NCI-H2196 treated with DMSO at 0.1 percent for 48 hours (cell line): ENCODE measurements at regions not wholly inside any gene's neighbourhood (a gene's known extent, or its start where the extent isn't known, plus 50 kb on each side); places are given as distances from the start of the nearest gene placed in this dataset.

Source experiments
- DNase-seq: peaks from one replicate; lab custom pipeline; 2025; ENCODE audit not compliant: unreplicated experiment; lab: John Stamatoyannopoulos, UW

DNA sequence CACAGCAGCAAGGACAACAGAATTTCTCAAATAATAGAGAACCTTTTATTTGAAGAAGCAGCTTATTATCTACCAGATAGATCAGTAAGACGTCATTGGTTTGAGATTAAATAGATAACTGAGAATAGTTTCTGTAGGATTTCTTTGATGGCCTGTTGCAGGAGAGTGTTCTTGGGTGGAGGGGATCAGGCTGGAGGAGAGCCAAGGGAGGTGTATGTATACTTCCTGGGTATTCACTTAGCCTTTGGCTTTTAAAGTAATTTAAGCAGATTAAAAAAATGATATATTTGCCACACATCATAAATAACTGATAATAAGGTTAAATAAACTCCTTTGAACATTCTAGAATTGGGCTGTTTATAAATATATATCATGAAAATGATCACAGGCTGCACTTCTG lies 486.1 kb upstream of the IGFBP3 start:
- DNase-seq, result no peak

DNA sequence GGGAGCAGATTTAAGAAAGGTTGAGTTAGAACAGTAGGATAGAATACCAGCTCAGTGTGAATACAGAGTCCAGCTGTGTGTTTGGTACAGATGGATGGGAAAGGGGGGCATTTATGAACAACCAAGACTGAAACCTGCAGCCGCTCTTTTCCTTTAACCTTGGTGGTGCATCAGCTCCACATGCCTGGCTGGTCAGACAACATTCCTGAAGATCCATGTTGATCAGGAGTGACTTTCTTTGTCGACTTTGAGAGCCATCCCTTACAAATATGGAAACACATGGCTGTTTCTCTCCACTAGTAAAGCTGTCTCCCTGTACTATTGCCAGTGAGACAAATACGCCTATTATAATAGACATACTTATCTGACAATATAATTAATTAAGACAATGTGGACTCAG lies 476.5 kb upstream of the IGFBP3 start:
- DNase-seq, result no peak

DNA sequence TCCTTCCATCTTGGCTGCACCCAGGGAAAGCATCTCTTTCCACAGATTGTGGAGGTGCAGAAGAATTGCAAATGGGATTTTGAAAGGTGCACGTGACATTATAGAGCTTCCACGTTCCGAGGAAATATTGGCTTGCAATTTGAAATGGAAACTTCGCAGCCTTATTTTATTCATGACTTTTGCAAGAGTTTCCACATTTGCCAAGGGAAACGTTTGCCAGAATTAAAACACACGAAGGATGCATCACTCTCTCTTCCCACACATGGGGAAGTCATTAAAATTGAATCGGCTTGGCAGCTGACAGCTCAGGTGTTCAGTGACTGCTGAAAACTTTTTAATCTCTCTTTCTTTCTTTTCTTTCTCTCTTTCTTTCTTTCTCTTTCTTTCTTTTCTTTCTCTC lies 475.4 kb upstream of the IGFBP3 start:
- DNase-seq, result no peak

DNA sequence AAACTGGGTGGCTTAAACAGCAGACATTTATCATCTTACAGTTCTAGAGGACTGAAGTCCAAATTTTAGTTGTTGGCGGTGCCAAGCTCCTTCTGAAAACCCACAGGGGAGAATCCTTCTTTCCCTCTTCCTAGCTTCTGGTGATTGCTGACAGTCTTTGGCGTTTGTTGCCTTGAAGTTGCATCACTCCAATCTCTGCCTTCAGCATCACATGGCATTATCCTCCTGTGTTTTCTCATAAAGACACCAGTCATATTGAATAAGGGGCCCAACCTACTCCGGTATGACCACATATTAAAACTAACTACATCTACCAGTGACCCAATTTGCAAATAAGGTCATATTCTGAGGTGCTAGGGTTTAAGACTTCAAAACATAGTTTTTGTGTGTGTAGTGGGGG lies 472.1 kb upstream of the IGFBP3 start:
- no peak for DNase-seq

DNA sequence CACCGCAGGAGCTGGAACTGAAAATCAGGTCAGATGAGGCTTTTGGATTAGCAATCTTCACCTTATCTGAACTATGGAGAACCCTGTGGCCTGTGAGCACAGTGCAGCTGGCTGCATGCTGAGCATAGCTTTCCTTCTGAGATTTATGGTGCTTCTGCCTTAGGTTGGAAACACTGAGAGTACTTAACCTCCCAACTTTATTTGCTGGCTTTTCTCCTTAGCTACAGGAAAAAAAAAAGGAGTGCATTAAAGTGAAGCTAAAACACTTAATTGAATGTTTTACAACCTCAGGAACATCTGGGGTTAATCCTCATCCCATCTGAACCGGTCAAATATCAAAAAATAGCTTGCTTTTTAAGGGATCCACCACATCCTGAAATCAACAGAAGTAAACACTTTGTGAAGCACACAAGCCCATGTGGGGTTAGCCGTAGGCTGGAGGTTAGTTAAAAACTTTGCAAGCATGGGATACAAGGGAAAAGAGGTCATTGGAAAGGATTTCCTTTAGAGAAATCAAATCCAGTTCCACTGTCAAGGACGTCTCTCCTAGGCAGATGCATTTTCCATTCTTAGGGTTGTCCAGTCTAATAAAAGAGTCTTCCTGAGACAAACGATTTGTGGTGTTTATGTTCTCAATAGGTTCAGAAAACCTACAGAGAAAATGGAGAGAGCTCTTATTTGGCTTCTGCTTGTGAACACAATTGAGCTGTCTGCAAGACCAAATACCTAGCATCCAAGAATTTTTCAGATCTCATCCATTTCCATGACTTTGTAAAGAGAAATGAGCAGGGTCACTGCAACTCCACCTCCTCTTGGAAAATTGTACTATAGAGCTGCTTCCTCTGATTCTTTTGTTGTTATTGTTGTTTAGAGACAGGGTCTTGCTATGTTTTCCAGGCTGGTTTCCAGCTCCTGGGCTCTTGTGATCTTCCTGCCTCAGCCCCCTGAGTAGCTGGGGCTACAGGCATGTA lies 470.4 kb upstream of the IGFBP3 start:
- no peak for DNase-seq

DNA sequence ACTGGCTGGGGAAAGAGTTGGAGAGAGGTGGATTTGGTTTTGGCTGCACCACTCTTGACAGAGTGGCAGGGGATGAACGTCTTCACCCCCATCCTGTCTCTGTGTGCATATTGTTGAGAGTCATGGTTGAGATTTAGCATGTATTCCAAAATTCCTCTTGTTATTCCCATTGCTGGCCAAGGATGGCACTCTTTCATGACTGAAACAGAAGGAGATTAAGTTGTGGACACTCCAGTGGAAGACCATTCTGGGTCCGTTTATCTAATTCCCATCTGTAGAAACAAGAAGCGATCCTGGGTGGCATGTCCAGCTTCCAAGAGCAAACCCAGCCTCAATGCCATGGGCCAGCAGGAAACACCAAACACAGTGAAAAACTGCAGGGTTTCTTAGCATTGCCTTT lies 469.0 kb upstream of the IGFBP3 start:
- no peak for DNase-seq

DNA sequence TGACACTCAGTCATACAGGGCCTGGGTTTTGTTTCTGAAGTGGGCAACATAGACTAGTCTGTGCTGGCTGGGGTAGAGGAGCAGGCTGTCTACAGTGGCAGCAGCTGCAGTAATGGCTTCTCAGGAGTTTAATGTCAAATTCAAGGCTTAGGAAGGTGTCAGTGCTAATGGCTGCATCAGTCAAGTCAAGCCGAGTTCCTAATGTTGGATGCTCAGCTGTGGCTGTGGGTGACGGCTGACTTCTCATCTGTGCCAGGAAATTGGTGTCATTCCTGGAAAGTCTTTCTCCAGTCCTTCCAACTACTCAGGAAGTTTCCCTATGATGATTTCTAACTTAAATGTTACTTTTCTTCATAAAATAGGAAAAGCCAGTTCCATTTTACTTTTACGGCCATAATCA lies 468.1 kb upstream of the IGFBP3 start:
- DNase-seq, result no peak

DNA sequence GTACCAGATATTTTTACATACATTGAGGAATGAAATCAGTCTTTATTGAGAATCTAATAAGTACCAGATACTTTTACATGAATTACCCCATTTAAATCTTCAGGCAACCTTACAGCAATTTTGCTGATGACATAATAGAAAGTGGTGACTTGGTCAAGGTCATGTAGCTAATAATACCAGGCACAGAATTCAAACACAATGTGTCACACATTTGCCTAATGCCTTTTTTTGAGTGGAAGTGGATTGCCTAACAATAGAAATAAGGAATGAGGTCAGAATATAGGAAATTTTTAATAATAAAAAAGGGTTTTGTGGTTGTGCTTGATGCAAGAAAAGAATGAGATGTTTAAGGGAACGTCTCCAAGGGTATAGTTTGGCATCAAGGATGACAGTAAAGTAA lies 466.6 kb upstream of the IGFBP3 start:
- no peak for DNase-seq

DNA sequence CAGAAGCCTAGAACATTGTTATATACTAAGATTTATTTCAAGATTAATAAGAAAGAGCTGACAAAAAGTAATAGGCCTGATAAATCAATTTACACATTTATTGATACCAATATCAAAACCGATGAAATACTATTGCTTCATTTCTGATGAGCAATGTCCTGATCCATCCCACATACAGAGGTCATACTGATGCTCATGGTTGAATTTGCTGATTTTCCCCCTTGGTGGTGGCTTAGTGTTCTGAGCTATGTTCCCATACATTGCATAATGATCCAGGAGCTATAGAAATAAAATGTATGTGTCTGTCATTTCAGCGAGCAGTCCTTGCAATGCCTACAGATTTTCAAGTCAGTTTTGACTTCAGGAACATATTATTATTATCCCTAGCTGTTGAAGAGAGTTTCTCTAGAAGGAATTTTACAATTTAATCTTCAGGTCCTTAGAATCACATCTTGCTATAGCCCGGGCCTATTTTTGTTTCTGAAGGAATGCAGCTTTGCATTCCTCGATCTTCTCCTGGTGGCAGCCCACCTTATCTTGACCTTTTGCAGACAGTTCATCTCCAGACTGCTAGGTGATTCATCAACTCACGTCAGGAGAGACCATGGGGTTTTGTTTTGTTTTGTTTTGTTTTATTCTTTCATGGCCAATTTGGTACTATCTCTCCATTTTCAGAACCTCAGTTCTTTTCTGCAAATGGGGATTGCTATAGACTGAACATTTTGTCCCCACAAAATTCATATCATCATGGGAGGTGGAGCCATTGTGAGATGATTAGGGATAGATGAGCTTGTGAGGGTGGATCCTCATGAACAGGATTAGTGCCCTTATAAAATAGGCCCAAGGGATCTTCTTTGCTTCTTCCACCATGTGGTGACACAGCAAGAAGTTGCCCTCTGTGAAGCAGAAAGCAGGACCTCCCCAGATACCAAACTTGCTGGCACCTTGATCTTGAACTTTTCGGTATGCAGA lies 465.6 kb upstream of the IGFBP3 start:
- no peak for DNase-seq

DNA sequence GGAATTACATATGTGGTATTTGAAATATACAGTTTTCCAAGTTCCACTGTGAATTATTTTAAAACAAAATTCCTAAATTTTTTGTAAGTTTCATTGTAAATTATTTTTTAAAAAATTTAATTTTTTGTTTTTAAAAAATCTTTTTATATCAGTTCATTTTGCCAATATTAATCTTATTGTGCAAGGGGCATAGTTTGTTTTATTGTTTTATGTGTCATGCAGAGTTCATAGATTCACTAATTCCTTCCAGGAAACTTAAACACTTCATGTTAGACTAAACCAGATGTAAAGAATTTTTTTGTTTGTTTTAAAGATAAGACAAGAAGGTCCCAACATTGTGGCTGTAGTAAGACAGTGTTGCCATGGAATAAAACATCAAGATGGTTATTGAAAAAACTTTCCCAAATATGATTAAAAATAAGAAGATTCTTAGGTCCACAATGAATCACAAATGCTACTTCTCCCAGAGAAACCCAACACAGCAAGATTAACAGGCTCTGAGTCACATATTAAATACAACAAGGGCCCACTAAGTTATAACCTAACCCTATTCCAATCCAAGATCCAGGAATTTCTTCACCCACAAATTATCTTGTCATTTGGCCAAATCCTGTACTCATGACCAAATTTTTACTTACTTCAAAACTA lies 464.7 kb upstream of the IGFBP3 start:
- no peak for DNase-seq

DNA sequence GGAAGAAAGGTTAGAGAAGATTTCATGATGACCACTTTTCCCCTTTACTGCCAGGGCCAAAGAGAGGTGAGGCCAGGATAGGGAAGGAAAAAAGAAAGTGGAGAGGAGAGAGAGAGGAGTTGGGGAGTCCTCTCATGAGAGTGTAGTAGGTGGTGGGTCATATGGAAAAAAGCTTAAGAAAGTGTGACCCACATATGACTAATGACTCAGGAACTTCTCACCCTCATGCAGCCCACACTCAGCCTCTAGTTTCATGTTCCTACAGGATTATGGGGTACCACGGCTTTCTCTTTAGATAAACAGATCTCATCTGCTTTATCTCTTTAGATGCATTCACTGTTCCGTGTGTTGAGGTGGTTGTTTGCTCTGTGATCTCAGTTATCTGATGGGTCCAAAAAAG lies 462.5 kb upstream of the IGFBP3 start:
- DNase-seq, result no peak

DNA sequence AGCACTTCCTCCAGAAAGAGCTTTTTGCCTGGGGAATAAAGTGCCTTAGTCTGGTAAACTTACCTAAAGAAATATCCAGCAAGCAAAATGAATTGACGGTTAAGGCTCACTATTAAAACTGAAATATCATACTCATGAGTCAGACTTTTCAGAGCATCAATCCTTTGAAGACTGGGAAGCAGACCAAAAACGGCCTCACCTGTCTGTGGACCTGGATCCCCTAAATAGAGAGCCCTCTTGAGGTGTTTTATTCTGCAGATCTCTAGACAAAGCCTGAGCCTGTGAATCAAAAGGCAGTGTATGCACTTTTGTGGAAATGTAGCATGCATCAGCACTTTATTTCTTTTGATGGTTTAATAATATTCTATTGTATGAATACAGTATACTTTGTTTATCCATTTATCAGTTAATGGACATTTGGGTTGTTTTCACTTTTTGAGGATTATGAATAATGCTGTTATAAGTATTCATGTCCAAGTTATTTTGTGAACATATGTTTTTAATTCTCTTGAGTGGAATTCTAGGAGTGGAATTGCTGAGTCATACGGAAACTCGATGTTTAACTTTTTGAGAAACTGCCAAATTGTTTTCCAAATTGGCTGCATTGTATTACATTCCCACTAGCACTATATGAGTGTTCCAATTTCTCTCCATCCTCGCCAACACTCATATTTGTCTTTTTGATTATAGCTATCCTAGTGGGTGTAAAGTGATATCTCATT lies 449.0 kb upstream of the IGFBP3 start:
- DNase-seq, result peak; percentile 12

DNA sequence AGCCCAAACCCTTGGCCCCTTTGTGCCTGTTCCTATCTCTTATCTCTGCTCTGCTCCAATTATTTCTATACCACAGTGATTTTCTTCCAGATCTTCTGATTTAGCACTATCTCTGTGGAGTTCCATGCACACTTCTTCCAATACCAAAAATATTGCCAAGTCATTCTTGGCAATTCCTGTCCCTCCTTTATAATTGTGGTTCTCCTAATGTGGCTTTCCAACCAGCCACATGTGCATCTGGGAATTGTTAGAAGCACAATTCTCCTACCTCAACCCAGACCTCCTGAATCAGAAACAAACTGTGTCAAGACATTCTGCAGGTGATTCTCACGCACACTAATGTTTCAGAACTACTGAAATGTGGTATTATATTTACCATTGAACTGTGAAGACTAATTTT lies 447.8 kb upstream of the IGFBP3 start:
- DNase-seq, result no peak

DNA sequence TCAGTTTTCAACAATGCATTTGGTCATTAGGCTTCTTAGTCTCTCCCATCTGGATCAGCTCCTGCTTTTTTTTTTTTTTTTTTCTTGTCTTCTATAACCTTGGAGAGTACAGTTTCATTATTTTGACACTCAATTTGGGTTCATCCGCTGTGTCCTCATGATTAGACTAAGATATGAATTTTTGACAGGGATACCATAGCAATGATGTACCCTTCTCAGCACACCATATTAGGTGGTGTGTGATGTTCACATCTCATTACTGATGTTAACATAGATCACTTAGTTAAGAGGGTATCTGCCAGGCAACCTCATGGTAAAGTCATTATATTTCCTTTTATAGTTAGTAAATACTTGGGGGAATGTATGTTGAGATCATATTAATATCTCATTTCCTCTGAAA lies 445.5 kb upstream of the IGFBP3 start:
- no peak for DNase-seq

DNA sequence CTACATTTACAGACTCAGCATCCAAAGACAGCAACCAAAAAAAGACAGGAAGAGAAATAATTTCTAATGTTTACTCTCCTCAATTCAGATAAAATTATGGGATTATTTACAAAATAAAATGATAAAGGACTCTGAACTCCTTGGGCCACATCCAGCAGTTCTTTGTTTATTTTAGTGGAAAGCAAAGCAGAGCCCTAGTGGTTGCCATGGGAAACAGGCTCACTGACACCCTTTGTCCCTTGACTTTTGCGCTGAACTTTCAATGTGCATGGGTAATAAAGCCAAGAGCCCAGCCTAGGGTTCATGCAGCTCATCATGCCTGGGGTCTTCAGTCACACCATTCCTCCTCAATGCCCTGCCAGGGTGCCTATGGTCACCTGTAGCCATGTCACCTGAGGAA lies 442.6 kb upstream of the IGFBP3 start:
- no peak for DNase-seq

DNA sequence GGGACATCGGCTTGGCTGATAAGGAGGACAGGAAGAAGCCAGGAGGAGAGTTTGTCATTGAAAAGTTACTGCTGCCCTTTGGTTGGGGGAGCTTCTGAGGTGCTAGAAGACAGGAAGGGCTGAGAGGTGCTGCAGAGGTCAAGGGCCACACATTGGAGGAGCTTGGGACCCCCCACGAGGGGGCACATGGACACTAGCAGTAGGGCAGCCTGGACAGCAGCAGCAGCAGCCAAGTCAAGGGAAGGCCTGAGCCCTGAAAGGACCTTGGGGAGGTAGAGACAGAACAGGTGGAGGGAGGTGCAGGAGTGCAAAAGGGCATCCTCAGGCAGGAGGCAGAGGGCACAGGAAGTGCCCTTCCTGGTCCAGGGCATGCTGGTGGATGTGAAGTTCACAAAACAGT lies 439.7 kb upstream of the IGFBP3 start:
- DNase-seq, result no peak

DNA sequence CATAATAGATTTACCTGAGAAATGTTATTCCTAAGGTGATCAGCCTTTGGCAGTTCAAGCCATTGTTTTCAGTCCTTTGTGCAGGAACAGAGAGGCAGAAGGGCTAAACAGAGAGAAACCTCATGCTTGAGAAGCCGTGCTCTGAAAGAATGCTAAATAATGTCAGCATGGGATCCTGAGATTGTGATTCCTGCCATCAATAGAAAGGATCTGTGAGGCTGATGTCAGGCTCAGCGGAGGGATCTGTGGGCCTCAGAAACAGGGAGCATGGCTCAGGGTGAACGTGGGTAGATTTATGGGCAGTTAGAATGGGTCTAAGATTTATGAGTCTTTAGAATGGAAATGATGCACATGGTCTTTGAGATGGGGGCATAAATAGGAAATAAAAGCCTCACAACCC lies 439.2 kb upstream of the IGFBP3 start:
- DNase-seq, result no peak

DNA sequence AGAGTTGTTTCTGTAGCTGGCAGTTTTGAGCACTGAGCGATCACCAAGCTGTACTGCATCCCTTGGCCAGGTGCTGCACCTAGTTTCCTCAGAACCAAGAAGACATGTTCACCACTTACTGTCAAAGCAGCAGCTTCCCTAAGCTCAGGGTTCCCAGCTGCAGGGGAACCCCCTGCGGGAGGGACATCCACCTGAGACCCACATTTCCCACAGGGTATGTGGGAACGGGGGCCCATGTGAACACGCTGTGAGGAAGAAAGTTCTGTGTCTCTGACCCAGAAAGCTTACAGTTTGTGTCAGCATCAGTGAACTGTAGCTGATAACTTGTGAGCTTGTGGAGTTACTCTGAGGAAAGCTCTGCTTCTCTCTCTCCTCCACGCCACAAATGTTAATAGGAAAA lies 436.8 kb upstream of the IGFBP3 start:
- no peak for DNase-seq

DNA sequence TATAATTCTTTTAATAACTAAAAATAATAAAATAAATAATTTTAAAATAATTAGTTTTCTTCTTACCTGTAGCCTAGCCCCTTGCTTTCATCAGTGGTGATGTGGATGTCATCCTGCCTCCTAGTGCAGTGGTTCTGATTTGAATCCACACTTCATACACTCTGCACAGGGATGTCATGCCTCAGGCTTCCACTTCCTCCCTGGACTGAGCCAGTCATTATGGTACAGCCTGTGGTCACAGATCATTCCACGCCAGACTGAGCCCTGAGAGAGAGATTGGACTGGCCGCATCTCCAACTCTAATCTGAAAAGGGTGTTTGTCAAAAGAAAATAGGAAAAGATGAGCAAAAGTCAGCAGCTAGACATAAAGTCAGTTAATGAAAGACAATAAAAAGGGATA lies 436.2 kb upstream of the IGFBP3 start:
- no peak for DNase-seq

DNA sequence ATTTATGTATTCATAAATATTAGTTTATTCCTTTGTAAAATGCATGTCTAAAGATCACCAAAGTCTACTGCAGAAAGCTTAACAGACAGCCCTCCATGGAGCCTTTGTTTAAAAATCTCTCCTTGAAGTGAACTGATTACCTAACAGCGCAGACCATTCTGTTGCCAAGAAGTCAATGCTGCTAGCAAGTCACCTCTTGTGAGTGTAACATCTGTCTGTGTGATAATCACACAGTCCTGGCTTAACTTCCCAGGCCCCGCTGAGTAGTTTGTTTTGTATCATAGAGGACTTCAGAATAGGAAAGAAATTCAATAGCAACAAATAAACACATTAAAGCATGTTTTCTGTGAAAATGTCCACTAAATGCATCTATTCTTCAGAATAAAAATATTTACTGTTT lies 435.3 kb upstream of the IGFBP3 start:
- no peak for DNase-seq

DNA sequence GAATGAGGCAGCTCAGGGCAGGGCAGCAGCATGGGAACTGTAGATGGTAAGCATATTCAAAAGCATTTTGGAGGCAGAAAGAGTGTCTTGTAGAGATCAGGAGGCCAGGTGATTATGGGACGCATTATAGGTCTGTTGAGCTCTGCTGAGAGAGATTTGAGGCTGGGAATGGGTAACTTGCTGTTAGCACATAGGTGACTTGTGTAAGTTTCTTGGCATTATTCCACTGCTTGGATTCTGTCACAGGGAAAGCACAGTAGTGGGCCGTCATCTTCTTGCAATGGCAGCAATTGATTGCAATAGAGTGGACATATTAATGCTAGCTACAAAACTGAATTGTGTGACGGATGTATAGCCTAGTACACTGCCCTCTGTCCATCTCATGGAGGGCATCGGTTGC lies 434.3 kb upstream of the IGFBP3 start:
- DNase-seq, result no peak
